ENCODE measurements at regions not wholly inside any gene's neighbourhood (a gene's known extent, or its start where the extent isn't known, plus 50 kb on each side); places are given as distances from the start of the nearest gene placed in this dataset. TPM values are rescaled to one million over a fixed set of nuclear protein-coding genes. Genes with fewer than 3 reads are reported as not detected.

- H3K9me3 ChIP-seq (ENCODE audit: control insufficient read depth in 1 of 2, insufficient read depth in 1 of 2, low read depth in 1 of 2, low read length in 2 of 2): peaks cover 12 to 19% of the 10 kb centered on the region in 2 experiments; a peak in 2 of 4 replicates
- H4K20me1 ChIP-seq (ENCODE audit: insufficient read depth): no peaks in the 10 kb centered on the region
- BruUV-seq (replicated peaks): no TSS peak
- no peaks in the 10 kb centered on the region for H3K27me3 ChIP-seq (ENCODE audit: insufficient read depth, low read length)
- H3K27ac ChIP-seq (ENCODE audit: low read depth, low read length): no peak overlapping the region
- H2AFZ ChIP-seq (ENCODE audit: low read depth, low read length, poor library complexity, severe bottlenecking): no peak overlapping the region
- no peaks in the 10 kb centered on the region for H3K9me2 ChIP-seq (ENCODE audit: insufficient read depth)
- intact Hi-C loops (cut with micrococcal nuclease): no loop called here
- ATAC-seq: no peak
- no peak for TF ChIP-seq ZNF274 (IDR thresholded peaks at IDR 0.05; ENCODE audit: low read depth, low read length)
- TF ChIP-seq POLR2A (IDR thresholded peaks at IDR 0.05; ENCODE audit: borderline replicate concordance, extremely low read depth, insufficient read depth, insufficient read length): no peak
- TF ChIP-seq, protein P1, sequence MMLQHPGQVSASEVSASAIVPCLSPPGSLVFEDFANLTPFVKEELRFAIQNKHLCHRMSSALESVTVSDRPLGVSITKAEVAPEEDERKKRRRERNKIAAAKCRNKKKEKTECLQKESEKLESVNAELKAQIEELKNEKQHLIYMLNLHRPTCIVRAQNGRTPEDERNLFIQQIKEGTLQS (IDR thresholded peaks at IDR 0.05): no peak
- no peak for TF ChIP-seq SP1 (IDR thresholded peaks at IDR 0.05; ENCODE audit: low read depth)
- TF ChIP-seq EZH2phosphoT487 (IDR thresholded peaks at IDR 0.05; ENCODE audit: borderline replicate concordance): no peak
- no peak for TF ChIP-seq RAD21 (IDR thresholded peaks at IDR 0.05; ENCODE audit: low read depth)
- no peak for TF ChIP-seq ZFX (IDR thresholded peaks at IDR 0.05)
- no peak for TF ChIP-seq SRF (IDR thresholded peaks at IDR 0.05; ENCODE audit: low read depth)
- TF ChIP-seq JUND (IDR thresholded peaks at IDR 0.05): no peak
- TF ChIP-seq TCF7L2 (IDR thresholded peaks at IDR 0.05; ENCODE audit: borderline replicate concordance, extremely low read depth, insufficient read depth, insufficient read length): no peak
- TF ChIP-seq, protein P2, sequence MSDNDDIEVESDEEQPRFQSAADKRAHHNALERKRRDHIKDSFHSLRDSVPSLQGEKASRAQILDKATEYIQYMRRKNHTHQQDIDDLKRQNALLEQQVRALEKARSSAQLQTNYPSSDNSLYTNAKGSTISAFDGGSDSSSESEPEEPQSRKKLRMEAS (IDR thresholded peaks at IDR 0.05): no peak
- TF ChIP-seq SIN3A (IDR thresholded peaks at IDR 0.05; ENCODE audit: low read depth): no peak
- TF ChIP-seq ELF1 (IDR thresholded peaks at IDR 0.05; ENCODE audit: borderline replicate concordance, low read depth): no peak
- TF ChIP-seq CBX3 (IDR thresholded peaks at IDR 0.05; ENCODE audit: low read depth): no peak
- H3K36me3 ChIP-seq (ENCODE audit: control insufficient read depth in 1 of 2, insufficient read depth in 2 of 2, low read length in 2 of 2): no peaks in the 10 kb centered on the region
- H3K4me1 ChIP-seq (ENCODE audit: control insufficient read depth in 1 of 2, insufficient read depth in 2 of 2, low read length in 2 of 2): no peaks in the 10 kb centered on the region
- ChIA-PET CTCF (no interaction called here), POLR2A (no interaction called here), RAD21 (ENCODE audit: low non-redundant PET in 1 of 2, low total read pairs in 2 of 2, uncharacterized antibody in 2 of 2, unreplicated experiment in 2 of 2) (no interaction called here)
- no peaks in the 10 kb centered on the region for H3K79me2 ChIP-seq (ENCODE audit: insufficient read depth, low read length)
- H3K4me2 ChIP-seq (ENCODE audit: low read length): no peak overlapping the region
- H3K9ac ChIP-seq (ENCODE audit: low read length): no peak overlapping the region
- no peak overlapping the region for H3K4me3 ChIP-seq (replicated peaks in 1 of 2; ENCODE audit: low read depth in 1 of 2, low read length in 2 of 2)
- DNase-seq (ENCODE audit: low read depth, low spot score): no peak
Measured at GRCh38 chr5:8984386-8984785, 561.5 kb downstream of the SEMA5A start.

MicroRNA genes in the stretch of these regions (microRNA counts, 767-probe panel; counts per million panel counts)
- not detected for microRNA hsa-miR-4458
